Coronary artery (tissue), 2 donors: ENCODE measurements at regions not wholly inside any gene's neighbourhood (a gene's known extent, or its start where the extent isn't known, plus 50 kb on each side); places are given as distances from the start of the nearest gene placed in this dataset.

Source experiments
- DNase-seq: peaks from one replicate; pipeline ENCODE4 v3.0.0-alpha.2; 2017; ENCODE audit warnings: low spot score
- H3K27ac ChIP-seq, 2 donors: fragments of 200-600 bp; sonication (generic); one replicate each; pipeline ENCODE4 v1.5.1; 2016 to 2019
- H3K4me3 ChIP-seq: fragments of 200-600 bp; sonication (generic); 2 replicates; pipeline ENCODE4 v1.5.1; 2016; ENCODE audit warnings: mild to moderate bottlenecking, moderate library complexity
- TF ChIP-seq, protein P1 (sequence below): fragments of 200-600 bp; sonication (generic); IDR thresholded peaks from one replicate; pipeline ENCODE4 v1.5.1; 2019; ENCODE audit warnings: antibody characterized with exemption

DNA sequence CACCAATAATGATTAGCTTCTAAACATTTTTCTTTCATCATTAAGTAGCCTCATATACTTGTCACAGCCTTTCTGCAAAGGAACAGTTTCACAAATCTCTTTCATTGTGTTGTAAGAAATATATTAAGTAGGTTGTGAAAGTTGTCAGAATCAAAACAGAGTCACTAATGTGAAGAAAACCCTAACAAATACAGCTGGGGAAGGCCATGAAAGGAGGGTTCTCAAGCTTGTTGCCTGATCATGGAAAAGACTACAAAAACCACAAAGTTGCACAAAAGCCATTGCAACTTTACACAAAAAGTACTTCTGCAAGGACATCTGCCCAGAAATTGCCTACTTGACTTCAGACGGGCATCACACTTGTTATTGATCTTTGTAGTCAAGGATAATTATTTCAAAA is 216.1 kb downstream of the ALDH8A1 start:
- TF ChIP-seq, protein P1, sequence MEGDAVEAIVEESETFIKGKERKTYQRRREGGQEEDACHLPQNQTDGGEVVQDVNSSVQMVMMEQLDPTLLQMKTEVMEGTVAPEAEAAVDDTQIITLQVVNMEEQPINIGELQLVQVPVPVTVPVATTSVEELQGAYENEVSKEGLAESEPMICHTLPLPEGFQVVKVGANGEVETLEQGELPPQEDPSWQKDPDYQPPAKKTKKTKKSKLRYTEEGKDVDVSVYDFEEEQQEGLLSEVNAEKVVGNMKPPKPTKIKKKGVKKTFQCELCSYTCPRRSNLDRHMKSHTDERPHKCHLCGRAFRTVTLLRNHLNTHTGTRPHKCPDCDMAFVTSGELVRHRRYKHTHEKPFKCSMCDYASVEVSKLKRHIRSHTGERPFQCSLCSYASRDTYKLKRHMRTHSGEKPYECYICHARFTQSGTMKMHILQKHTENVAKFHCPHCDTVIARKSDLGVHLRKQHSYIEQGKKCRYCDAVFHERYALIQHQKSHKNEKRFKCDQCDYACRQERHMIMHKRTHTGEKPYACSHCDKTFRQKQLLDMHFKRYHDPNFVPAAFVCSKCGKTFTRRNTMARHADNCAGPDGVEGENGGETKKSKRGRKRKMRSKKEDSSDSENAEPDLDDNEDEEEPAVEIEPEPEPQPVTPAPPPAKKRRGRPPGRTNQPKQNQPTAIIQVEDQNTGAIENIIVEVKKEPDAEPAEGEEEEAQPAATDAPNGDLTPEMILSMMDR, result no peak
- no peak overlapping the region for H3K27ac ChIP-seq
- no peak overlapping the region for H3K4me3 ChIP-seq
- DNase-seq, result no peak

DNA sequence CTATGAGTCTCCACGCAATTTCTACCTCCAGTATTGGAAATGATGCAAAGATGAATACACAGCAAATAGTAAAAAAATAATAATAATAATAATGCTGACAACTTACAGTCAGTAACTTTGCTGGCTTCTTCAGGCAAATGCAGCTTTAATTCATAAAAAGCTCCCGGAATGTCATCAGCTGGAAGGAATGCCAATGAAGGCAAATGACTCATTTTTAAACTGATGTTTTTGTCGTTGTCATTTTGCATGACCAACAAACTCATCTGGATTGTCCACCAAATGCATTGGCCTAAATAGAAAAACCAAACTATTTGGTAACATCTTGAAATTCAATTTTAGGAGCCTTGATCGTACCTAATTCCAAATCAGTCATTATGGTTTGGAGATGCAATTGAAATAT is 217.1 kb downstream of the ALDH8A1 start:
- Histone ChIP-seq H3K27ac (no peak overlapping the region), H3K4me3 (no peak overlapping the region)
- TF ChIP-seq, protein P1, result no peak
- DNase-seq, result no peak

DNA sequence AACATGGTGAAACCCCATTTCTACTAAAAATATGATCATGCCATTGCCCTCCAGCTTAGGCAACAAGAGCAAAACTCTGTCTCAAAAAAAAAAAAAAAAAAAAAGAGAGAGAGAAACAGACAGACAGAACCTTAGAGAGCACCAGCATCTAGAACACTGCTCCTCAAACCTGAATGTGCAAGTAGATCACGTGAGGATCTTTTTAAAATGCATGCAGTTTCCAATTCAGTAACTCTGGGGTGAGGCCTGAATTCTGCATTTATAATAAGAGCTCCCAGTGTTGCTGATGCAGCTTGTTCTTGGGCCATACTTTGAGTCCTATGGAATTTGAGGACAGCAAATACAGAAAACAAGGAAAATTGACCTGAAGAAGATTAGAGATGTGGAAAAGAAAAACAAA is 218.3 kb downstream of the ALDH8A1 start:
- DNase-seq, result no peak
- H3K4me3 ChIP-seq, result no peak overlapping the region
- TF ChIP-seq, protein P1, result no peak
- H3K27ac ChIP-seq, result no peak overlapping the region

DNA sequence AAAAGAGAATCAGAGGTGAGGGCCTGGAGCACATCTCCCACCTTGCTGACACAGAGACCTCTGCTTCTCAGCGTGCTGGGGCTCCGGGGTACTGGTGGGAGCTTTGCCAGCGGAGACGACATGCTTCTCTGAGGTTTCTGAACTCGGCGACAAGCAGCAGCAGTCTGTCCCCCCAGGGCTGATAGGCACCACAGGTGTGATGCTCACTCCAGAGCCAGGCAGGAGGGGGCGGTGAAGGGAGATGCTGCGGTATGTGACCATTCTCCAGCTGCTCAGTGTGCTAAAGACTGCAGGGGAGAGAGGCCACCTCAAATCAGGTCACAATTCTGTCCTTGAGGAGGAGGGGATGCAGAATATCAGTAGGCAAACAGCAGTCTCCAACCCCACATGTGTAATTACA is 219.9 kb downstream of the ALDH8A1 start:
- H3K27ac ChIP-seq, result no peak overlapping the region
- TF ChIP-seq, protein P1, result no peak
- no peak for DNase-seq

DNA sequence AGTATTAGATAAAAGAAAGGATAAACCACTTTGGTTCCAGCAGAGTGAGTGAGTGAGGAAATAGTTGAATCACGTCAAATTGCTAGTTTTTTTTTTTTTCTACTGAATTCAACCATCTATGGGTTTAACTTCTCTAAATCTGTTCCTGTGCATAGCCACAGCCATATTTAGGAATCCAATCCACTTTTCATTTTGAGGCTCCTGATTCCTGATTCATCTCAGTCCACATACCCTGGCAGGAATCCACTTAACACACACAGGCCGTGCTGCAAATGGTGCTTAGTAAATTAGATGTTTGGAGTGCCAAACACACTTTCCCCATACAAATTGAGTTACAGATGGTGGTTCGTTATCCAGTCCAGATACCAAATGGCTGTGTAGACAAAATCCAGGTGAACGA is 220.3 kb downstream of the ALDH8A1 start:
- Histone ChIP-seq H3K27ac (no peak overlapping the region), H3K4me3 (no peak overlapping the region)
- TF ChIP-seq, protein P1, result no peak
- DNase-seq, result no peak

More for the DNA sequence above, 219.9 kb downstream of the ALDH8A1 start:
- no peak overlapping the region for H3K4me3 ChIP-seq

DNA sequence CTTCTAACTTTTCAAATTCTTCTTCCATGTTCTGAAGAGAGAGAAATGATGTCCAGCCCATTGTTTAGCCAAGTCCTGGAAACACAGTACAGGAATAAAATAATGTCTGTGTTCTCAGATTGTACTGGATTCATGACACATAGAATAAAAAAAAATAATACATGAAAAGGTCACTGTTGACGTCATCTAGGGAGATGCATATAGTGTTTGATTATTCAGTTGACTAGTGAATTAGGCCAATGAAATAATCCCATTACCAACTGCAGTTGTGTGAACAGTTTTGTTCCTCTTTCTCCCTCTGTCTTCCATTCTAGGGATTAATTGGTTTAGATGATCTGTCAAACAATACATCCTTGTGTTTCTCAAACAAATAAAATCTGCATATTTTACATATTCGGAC is 222.8 kb downstream of the ALDH8A1 start:
- TF ChIP-seq, protein P1, result no peak

DNA sequence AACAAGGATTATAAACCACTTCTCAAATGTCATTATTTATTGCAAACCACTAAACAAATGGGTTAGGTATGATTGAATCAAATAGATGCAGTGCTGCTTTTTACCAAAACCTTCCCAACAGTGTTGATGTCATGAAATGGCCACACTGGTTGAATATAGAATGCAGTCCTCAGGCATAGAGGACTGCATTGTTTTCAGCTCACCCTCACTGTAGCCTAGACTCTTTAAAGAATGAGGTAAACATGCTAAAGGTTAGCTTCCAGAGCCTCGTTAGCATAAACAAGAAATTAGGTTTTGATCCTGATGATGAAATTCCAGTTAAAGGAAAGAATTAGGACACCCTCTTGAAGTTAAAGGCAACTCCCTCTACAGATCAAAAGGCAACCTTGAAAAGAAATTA is 224.3 kb downstream of the ALDH8A1 start:
- Histone ChIP-seq H3K4me3 (no peak overlapping the region), H3K27ac (no peak overlapping the region)
- DNase-seq, result no peak
- TF ChIP-seq, protein P1, result no peak

More for the DNA sequence above, 222.8 kb downstream of the ALDH8A1 start:
- H3K4me3 ChIP-seq, result no peak overlapping the region
- no peak for DNase-seq
- no peak overlapping the region for H3K27ac ChIP-seq
